Epithelial cell of prostate (primary cell): ENCODE measurements at regions not wholly inside any gene's neighbourhood (a gene's known extent, or its start where the extent isn't known, plus 50 kb on each side); places are given as distances from the start of the nearest gene placed in this dataset.

Experiments
- DNase-seq: peaks from one replicate; pipeline ENCODE4 v3.0.0-alpha.2; 2011; ENCODE audit warnings: low read depth, low spot score
- H3K27ac ChIP-seq: fragments of 450-650 bp; 2 replicates; pipeline ENCODE4 v1.5.1; 2017; ENCODE audit warnings: mild to moderate bottlenecking

DNA sequence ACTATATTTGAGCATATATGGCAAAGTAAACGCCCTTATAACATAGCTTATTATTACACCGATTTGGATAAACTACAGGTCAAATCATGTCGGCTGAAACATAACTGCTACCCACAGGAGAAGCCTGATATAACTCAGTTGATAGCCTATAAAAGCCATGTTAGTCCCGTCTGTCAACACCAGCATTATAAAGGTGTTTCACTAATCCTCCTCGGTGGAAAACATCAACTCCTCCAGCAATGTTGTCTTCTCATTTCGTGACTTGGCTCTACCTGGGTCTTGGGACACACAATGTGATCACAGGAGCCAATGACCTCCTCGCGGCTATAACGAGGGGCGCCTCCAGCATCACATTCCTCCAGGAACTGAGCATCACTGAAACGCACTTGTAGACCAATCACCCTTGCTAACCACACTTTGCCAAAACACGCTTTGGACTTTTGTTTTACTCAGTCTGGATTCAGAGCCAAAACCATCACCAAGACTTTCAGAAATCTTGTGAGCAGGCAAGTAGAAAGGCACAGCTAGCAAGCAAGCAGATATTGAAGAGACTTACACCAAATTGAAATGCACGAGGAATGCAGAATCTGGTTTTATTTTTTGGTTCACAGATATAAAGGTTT lies 269.7 kb upstream of the NFE2L3 start:
- no peak overlapping the region for H3K27ac ChIP-seq
- no peak for DNase-seq

DNA sequence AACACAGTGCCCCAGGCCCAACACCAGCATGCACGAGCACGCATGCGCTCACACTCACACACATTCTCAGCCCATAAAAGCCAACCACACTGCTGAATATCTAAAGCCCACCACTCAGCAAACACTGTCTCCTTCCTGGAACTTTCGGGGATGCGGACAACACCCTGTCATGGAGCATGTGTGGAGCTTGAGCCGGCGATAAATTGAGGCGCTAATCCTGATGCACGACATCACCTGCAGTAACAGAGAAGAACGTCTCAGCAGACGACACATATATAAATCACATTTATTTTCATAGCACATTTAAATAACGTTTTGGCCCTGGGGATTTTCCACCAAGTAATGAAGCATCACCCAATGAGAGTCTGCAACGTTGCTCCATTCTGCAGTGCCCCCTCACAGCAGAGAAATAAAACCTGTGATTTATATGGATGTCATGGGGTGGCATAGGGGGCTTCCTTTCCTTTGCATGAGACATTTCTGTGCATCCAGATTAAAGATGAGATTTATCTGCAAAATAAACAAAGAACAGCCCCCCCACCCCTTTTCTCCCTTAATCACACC lies 267.7 kb upstream of the NFE2L3 start:
- no peak for DNase-seq

DNA sequence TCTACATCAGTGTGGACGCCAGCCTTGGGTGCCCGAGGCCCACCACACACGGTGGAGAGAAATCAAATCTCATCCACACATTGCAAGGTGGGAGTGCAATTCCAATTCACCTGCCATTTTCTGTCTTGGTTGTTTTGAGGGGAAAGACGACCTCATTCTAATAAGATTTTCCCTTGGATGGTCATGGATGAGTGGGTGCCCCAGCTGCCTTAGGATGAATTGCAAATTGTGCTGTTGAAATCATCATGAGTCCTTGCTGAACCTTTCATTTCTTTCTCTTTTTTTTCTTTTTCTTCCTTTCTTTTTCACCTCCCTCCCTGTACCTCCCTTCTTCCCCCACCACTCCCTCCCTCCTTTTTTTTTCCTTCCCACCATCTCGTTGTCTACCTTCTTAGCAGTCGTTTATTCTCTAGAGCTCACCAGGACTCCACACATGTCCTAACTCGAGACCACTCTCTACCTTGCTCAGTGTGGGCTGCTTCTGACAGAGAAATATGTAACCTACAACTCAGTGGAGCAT lies 266.9 kb upstream of the NFE2L3 start:
- no peak for DNase-seq
- H3K27ac ChIP-seq = no peak overlapping the region

More for the DNA sequence above, 267.7 kb upstream of the NFE2L3 start:
- no peak overlapping the region for H3K27ac ChIP-seq

DNA sequence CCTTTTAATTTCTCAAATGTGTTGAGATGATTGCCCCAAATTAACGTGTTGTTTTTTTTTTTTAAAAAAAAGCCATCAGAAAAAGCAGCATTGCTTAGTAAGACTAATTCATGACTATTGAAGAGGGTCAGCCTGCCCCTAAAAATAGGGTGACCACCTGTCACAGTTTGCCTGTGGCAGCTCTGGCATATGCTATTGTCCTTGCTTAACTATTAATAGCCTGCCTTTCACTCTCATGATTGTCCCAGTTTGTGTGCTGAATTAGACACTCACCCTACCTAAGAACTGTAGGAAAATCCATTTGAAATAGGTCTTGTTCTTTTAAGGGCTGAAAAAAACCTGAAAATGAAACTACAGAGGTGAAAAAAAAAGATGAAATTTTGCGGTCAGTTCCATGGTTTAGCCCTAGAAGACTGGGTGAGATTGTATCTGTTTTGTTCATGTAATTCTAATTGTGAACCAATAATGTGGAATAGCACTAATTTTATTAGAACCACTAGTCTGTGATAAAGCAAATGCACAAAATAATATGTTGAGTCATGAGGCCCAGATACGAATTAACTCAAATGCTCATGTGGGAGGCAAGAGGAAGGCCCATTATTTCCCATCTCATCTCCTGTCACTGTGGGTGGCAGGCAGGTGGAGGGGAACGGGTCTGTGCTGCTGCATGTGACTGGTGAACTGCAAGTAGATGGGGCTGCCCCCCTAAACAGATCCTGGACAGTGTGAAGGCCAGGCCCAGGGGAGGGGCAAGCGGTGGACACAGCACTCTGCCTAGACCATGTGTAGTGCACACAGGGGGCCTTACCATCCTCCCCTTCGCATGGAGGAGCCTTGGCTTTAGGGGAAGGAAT lies 265.4 kb upstream of the NFE2L3 start:
- H3K27ac ChIP-seq = no peak overlapping the region
- DNase-seq = no peak

DNA sequence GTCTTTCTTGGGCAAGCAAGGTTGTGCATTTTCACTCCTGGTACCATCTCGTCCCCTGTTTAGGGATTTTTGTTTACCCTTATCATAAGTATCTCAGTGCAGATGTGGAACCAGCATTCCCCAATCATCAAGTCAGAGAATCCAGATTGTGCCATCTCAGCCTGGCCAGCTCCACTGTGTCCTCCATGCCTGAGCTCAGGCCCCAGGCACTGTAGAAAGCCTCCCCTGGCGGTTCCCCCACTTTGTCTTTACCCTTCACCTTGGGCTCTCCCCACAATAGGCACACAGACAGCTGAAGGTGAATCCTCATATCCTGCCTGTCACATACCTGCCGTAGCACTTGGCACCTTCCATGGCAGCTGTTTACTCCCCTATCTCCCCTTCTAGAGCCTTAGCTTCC lies 264.7 kb upstream of the NFE2L3 start:
- no peak for DNase-seq
- H3K27ac ChIP-seq = no peak overlapping the region

DNA sequence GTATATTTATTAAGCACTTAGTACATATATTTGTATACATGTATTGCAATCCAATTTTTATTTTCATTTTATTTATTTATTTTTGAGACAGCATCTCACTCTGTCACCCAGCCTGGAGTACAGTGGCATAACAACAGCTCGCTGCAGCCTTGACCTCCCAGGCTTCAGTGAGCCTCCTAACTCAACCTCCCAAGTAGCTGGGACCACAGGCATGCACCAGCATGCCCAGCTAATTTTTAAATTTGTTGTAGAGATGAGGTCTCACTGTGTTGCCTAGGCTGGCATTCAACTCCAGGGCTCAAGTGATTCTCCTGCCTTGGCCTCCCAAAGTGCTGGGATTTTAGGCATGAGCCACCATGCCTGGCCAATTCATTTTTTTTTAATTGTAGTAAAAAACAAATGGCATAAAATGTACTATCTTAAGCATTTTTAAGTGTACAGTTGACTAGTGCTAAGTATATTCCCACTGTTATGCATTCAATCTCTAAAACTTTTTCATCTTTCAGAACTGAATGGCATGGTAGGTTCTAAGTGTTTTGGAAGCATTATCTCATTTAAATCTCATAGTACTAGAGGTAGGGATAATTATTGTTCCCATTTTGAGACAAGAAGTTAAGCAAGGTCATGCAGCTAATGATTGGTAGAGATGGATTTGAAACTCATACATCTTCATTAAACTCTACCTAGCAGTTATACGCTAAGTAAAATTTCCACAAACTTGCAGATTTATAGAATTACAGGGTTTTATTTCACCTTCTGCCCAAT lies 264.0 kb upstream of the NFE2L3 start:
- no peak for DNase-seq
- no peak overlapping the region for H3K27ac ChIP-seq

DNA sequence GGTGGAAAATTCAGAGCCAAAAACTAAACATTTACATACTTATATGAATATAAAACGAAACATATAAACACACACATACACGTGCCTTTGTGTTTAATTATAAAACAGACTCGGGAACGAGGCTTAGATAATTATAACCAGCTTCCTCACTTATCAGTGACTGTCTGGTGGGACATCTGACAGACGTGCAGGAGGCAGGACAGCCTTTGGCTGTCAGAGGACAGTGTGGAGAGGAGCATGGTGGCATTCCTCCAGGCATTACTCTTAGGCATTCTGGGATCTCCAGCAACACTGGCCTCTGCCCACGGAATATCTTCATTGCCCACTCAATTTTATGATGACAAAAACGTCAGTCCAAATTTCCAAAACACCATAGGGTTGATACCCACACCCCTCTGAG lies 262.2 kb upstream of the NFE2L3 start:
- no peak for DNase-seq
- H3K27ac ChIP-seq = no peak overlapping the region

DNA sequence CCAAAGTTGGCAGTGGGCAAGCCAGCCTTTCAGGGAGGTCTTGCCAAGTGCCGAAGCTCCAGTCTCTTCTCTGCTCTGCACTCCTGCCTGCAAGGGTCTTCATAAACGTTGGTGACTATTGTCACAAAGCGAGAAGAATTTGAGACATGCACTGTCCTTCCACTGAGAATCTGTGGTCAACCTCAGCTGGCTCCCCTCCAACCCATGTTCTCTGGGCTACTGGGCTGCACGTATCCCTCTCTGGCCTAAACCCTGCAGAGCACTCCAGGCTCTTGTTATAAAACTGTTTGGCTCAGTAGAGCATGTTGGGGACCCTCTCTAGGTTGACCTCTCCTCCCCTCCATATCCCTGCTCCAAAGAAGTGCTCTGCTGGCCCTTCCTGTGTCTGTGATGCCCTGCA lies 260.4 kb upstream of the NFE2L3 start:
- H3K27ac ChIP-seq = no peak overlapping the region

DNA sequence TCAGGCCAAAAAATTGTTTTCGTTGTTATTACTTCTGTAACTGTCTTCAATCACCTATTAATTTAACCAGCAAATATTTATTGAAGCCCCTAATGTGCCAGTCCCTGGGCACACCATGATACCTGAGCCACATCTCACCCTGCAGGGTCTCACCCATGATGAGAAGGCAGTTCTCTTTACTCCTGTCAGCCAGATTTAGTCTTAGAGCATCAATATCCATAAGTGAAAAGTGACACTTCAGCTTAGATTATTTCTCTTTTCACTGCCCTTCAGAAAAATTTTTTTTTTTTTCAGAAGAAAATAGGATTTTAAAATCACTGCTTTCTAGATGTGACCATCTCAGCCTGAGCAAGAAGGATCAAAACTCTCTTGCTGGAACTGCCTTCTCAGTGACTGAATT lies 258.6 kb upstream of the NFE2L3 start:
- H3K27ac ChIP-seq = no peak overlapping the region
- no peak for DNase-seq

More for the DNA sequence above, 260.4 kb upstream of the NFE2L3 start:
- DNase-seq = no peak

DNA sequence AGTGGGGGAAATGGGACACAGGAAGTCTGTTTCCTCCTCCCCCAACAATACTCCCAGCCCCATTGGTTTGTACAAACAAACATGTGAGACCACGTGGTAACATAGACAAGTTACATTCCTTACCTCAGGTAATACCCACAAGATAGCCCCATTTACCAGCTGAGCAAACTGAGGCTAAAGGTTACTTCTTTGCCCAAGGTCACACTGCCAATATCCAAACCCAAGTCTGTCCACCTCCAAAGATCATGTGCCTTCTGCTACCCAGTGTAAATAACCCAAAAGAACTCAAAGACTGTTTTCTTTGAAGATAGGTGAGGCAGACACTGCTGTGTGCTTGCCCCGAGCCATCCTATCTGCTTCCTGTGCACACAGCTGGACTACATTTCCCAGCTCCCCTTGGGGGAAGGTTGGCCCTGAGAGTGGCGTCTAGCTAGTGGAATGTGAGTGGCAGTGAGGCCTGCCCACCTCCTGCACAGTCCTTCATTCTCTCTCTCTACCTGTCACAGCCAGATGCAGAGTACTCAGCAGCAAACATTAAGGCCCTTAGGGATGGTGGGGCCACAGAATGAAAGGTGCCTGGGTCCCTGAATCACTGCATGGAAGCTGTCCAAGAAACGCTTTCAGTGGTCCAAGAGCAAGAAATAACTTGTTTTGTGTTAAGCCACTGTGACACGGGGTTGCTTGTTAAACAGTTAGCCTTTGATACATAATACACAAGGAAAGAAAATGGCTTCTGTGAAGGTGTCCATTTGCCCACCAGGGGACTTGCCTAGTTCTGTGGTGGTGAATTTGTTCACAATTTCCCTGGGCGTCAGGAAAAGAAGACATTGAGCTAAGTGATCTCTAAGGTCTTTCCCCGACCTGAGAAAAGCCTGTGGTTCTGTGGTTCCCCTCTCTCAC lies 257.7 kb upstream of the NFE2L3 start:
- no peak overlapping the region for H3K27ac ChIP-seq
- peak; percentile 43 for DNase-seq

DNA sequence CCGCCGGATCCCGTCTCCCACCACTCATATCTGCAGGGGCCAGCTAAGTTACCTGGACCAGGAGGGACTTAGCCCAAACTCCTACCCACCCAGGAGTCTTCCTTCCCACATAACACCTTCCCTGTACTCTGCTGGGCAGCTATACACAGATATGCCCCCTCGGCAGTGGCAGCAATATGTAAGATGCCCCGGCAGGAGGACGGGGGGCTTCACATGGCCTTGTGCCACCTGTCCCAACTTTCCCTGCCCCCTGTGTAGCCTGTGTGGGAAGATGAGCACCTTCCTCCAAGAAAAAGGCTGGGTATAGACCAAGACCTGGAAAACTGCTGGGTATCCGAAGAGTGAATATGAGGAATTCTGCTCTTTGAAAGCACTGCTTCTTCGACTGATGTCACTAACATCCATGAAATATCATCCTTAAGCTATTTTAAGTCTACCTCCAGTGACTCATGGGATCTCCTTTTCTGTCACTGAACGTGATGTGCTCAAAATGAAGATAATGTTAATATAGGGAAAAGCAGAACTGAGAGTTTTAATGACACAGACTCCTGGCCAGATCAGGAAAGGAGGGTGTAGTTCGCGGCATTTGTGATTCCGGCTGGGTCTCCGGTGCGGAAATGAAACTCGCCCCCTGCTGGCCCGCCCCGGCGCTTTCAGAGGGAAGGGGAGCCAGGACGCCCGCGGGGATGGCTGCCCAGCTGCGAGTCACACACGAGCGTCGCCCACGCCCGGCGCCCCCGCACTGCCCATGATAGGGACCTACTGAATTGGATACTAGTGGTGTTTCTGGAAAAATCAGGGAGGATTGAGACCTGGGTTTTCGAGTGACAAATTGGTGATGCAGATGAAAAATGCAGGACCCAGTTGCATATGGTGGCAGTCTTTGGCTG lies 256.9 kb upstream of the NFE2L3 start:
- DNase-seq = no peak
- no peak overlapping the region for H3K27ac ChIP-seq

DNA sequence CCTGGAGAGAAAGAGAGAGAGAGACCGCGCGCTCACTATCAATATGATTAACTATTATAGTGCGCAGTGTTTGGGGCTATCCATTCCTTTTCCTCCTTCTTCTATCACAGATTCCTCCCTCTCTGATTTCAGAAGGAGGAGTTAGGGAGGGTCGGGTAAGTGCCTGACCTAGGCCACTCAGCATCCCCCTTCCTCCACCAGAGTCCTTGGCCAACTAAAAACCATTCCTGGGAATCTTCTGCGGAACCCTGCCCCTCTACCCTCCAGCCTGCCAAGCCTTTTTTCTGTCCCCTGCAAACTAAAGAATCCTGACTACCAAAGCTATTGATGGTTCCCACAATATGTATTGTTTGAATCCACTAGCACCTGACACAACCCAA lies 256.2 kb upstream of the NFE2L3 start:
- no peak for DNase-seq
- no peak overlapping the region for H3K27ac ChIP-seq

DNA sequence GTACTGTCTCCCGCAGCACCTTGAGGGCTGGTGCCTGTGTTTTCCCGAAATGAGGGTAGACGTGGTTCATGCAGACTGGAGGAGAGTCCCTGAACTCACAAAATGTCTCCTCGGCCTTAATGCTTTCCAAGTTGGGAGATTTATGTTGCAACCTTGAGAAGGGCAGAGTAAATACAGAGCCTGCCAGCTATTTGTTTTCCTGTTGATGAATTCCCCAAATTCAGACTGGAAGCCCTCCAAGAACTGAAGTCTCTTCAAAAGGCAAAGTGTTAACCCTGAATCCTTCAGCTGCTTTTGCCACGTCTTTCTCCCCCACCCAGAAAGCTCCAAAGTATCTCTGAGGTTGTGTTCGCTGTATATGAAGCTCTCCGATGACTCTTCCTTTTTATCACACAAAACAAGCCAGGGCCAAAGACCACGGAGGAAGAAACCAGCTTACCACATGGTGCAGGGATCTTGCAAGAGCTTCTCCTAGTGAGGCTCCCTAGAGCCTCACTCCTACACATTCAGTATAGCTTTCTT lies 254.7 kb upstream of the NFE2L3 start:
- H3K27ac ChIP-seq = no peak overlapping the region
- DNase-seq = no peak

DNA sequence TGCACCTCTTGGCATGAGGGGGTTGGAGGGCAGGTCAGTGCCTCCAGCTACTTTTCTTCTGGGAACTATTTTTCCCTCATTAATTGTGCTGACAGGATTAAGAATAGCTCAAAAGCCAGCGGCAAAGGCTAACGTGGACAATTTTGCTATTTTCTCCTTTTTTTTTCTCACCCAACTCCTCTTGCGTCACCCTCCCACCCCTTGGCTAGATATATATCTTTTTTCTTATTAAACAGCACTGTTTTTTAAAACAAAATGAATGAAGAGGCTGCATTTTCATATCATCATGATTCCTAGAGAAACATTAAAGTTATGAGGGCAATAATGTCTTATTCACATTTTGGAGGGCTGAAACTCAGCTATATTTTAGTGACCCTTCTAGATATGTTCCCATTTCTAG lies 251.8 kb upstream of the NFE2L3 start:
- no peak overlapping the region for H3K27ac ChIP-seq
- DNase-seq = no peak

DNA sequence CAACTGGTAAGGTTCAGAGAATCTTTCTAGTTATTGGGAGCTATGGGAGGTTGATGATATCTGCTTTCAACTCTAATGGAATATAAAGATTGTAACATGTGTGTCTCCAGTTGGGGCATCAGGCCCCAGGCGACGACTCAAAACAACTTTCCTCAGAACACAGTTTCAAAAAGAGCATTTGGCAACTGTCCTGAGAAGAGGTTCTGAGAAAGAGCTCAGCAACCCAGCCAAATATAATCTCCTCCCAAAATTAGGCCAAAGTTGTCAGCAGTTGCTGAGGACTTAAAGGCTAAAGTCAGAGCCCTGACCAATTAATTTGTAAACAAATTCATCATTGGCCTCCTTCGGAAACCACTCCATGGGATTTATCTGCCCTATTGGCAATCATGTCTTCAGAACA lies 251.1 kb upstream of the NFE2L3 start:
- no peak overlapping the region for H3K27ac ChIP-seq
- DNase-seq = no peak

DNA sequence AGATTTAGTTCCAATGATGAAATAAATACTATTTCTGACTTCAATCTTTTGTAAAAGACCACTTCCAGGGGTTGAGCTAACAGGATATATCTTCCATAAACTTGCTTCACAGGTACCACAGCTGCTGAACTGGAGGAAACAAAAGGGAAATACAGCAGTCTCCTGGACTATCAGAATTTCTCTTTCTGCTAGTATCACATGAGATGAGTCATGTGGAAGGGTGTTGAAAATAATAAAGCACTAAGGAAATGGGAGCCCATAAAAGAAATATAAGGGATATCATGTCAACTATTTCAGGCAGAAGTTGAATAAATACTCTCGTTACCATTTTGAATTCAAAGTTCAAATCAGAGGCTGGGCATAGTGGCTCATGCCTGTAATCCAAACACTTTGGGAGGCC lies 250.3 kb upstream of the NFE2L3 start:
- no peak overlapping the region for H3K27ac ChIP-seq
- no peak for DNase-seq

DNA sequence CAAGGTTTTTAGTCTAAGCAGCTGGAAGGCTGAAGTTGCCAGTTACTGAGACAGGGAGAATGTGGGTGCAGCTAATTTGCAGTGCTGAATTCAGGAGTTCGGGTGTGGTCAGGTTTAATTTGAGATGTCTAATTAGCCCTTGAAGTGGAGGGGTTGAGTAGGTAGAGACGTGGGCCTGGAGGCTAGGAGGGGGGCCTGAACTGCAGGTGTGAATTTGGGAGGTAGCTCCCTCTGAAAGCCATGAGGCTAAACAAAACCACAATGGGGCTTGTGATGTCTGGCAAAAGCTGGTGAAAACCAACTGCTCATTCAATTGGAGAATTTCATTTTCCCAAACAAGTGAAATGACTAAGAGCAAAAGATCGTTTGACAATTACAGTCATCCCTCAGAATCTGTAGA lies 246.0 kb upstream of the NFE2L3 start:
- DNase-seq = no peak
- no peak overlapping the region for H3K27ac ChIP-seq

DNA sequence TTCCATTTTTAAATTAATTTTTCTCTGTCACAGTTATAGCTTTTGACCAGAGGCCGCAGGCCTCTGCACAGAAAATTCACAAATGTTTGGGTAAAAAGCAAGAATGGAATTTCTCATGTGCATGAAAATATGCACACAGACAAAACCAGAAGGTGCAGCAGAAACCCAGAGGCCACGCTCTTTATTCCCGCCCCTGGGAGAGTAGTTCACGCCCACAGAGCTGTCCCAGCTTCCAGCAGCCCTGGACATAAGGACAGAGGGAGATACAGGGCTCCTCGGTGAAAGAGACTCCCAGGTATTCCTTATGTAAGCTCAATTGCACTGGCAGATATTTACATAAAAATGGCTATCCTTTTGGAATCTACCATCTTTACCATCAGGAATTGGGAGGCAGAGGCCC lies 245.2 kb upstream of the NFE2L3 start:
- H3K27ac ChIP-seq = no peak overlapping the region
- DNase-seq = no peak

DNA sequence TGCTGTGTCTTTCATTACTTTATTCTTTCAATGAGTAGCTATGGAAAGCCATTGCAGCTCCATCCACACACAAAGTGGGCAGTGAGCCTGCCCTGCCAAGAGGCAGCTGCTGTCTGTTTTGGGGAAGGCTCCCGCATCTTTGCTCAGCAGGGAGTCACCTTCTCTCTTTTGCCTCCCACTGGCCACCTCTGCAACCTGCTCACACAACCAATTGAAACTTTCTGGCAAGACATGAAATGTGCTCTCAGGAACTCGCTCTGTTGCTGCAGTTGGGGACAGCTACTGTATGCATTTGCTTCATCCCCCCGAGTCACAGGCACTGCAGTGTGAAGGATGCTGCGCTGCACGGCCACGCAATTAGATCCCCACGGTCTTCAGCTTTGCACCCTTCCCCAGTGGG lies 244.8 kb upstream of the NFE2L3 start:
- no peak overlapping the region for H3K27ac ChIP-seq
- no peak for DNase-seq
